PC-3 (cell line): ENCODE measurements at regions not wholly inside any gene's neighbourhood (a gene's known extent, or its start where the extent isn't known, plus 50 kb on each side); places are given as distances from the start of the nearest gene placed in this dataset.

Source experiments
- ATAC-seq: fragments of 200-7000 bp; cut with Tn5 transposase; 2 replicates; pipeline ENCODE4 v1.9.1; 2020; ENCODE audit warnings: mild to moderate bottlenecking, moderate library complexity
- BruUV-seq: library from RNA; stranded (reverse); fragments of 400-500 nt; replicated peaks from 2 replicates; lab custom pipeline; 2021; lab: Mats Ljungman, UMichigan
- CTCF ChIA-PET: fragments of 300-600 bp; sonication (Branson Sonifier 250); formaldehyde crosslinking; loops from one replicate; lab custom pipeline; 2022; ENCODE audit warnings: antibody characterized with exemption; lab: Charles Lee
- POLR2A ChIA-PET: fragments of 300-600 bp; sonication (Branson Sonifier 250); formaldehyde crosslinking; loops from one replicate; lab custom pipeline; 2022; ENCODE audit warnings: antibody characterized with exemption; ENCODE audit not compliant: unreplicated experiment; lab: Charles Lee
- DNase-seq: peaks from one replicate; pipeline ENCODE4 v3.0.0-alpha.2; 2015
- H2AFZ ChIP-seq: fragments of 300-600 bp; sonication (generic); 2 replicates; pipeline ENCODE4 v1.6.0; 2016; ENCODE audit warnings: antibody characterized with exemption, low read length
- H3F3A ChIP-seq: fragments of 300-600 bp; sonication (generic); one replicate; pipeline ENCODE4 v1.6.0; 2017; ENCODE audit warnings: antibody characterized with exemption, low read length, control low read depth, mild to moderate bottlenecking; ENCODE audit not compliant: unreplicated experiment
- H3K27ac ChIP-seq: fragments of 300-600 bp; sonication (generic); 2 replicates; pipeline ENCODE4 v1.5.1; 2016; ENCODE audit warnings: mild to moderate bottlenecking, low read length
- H3K27me3 ChIP-seq: fragments of 300-600 bp; sonication (generic); 2 replicates; pipeline ENCODE4 v1.6.1; 2016; ENCODE audit warnings: low read length, mixed read lengths
- H3K36me3 ChIP-seq: fragments of 300-600 bp; sonication (generic); 2 replicates; pipeline ENCODE4 v1.6.1; 2016; ENCODE audit warnings: low read depth, mixed run types, low read length, mixed read lengths
- H3K4me1 ChIP-seq: fragments of 300-600 bp; sonication (generic); 2 replicates; pipeline ENCODE4 v1.5.1; 2016; ENCODE audit warnings: low read length; ENCODE audit not compliant: insufficient read depth
- H3K4me2 ChIP-seq: fragments of 300-600 bp; sonication (generic); 2 replicates; pipeline ENCODE4 v1.6.0; 2016; ENCODE audit warnings: low read length
- H3K4me3 ChIP-seq: fragments of 300-600 bp; sonication (generic); 2 replicates; pipeline ENCODE4 v1.5.1; 2016; ENCODE audit warnings: mild to moderate bottlenecking, low read length, mixed read lengths
- H3K79me2 ChIP-seq: fragments of 300-600 bp; sonication (generic); 2 replicates; pipeline ENCODE4 v1.6.1; 2017; ENCODE audit warnings: low read length, mixed read lengths
- H3K9ac ChIP-seq: fragments of 300-600 bp; sonication (generic); 2 replicates; pipeline ENCODE4 v1.6.0; 2016; ENCODE audit warnings: mild to moderate bottlenecking, low read length
- H3K9me2 ChIP-seq: fragments of 300-600 bp; sonication (generic); replicated peaks from 2 replicates; pipeline ENCODE4 v1.6.1; 2016; ENCODE audit warnings: mixed run types, low read length, mixed read lengths
- H3K9me3 ChIP-seq: fragments of 300-600 bp; sonication (generic); 2 replicates; pipeline ENCODE4 v1.6.1; 2016; ENCODE audit warnings: low read length, mixed read lengths
- H4K20me1 ChIP-seq: fragments of 300-600 bp; sonication (generic); 2 replicates; pipeline ENCODE4 v1.6.1; 2016; ENCODE audit warnings: low read length, mixed read lengths
- CTCF ChIP-seq: fragments of 300-600 bp; sonication (generic); conservative IDR thresholded peaks from 2 replicates; pipeline ENCODE4 v1.5.1; 2017; ENCODE audit warnings: antibody characterized with exemption, low read depth, mild to moderate bottlenecking, low read length
- EZH2 ChIP-seq: fragments of 300-600 bp; sonication (generic); IDR thresholded peaks from one replicate; pipeline ENCODE4 v1.6.1; 2017; ENCODE audit warnings: antibody characterized with exemption, mild to moderate bottlenecking, low read length; ENCODE audit not compliant: unreplicated experiment
- EZH2phosphoT487 ChIP-seq: fragments of 300-600 bp; sonication (generic); IDR thresholded peaks from 2 replicates; pipeline ENCODE4 v1.6.1; 2018; ENCODE audit warnings: mild to moderate bottlenecking, antibody characterized with exemption, low read length, borderline replicate concordance
- intact Hi-C: fragments of 100-400 bp; cut with micrococcal nuclease; formaldehyde crosslinking; loops from 2 replicates; pipeline ENCODE4 v1.9.0; 2023

GRCh38 chr1:103460511-103460910 is 65.0 kb upstream of the RNPC3 start:
- intact Hi-C loops: no loop called here
- Histone ChIP-seq H4K20me1 (no peaks in the 10 kb centered on the region), H3K4me1 (no peaks in the 10 kb centered on the region), H3K9me3 (no peaks in the 10 kb centered on the region), H3F3A (no peaks in the 10 kb centered on the region), H3K36me3 (no peaks in the 10 kb centered on the region; the same call in 1 of the 2 replicates), H3K4me3 (no peak overlapping the region), H3K79me2 (no peaks in the 10 kb centered on the region), H3K9ac (no peak overlapping the region), H3K9me2 (no peaks in the 10 kb centered on the region), H3K27ac (no peak overlapping the region), H3K4me2 (no peak overlapping the region), H2AFZ (no peak overlapping the region), H3K27me3 (peaks cover 40% of the 10 kb centered on the region)
- ATAC-seq (no peak), DNase-seq (no peak)
- BruUV-seq: no TSS peak
- ChIA-PET POLR2A (no interaction called here), CTCF (interaction anchor here (0.6 to 1.5 kb wide), 2 partner anchors 353 to 354 kb away, joined by 4 to 21 read pairs; no protein-coding TSS in a partner anchor)
- no peak for TF ChIP-seq EZH2phosphoT487
- no peak for TF ChIP-seq EZH2
- no peak for TF ChIP-seq CTCF

GRCh38 chr1:103459346-103459745 is 66.2 kb upstream of the RNPC3 start:
- Histone ChIP-seq H3K4me1 (no peaks in the 10 kb centered on the region), H2AFZ (no peak overlapping the region), H3K9me2 (no peaks in the 10 kb centered on the region), H3K36me3 (no peaks in the 10 kb centered on the region; the same call in 1 of the 2 replicates), H3F3A (no peaks in the 10 kb centered on the region), H3K27me3 (peaks cover 47% of the 10 kb centered on the region), H3K79me2 (no peaks in the 10 kb centered on the region), H3K9ac (no peak overlapping the region), H3K27ac (no peak overlapping the region), H3K9me3 (no peaks in the 10 kb centered on the region), H4K20me1 (no peaks in the 10 kb centered on the region), H3K4me3 (no peak overlapping the region), H3K4me2 (no peak overlapping the region)
- ChIA-PET CTCF (no interaction called here), POLR2A (no interaction called here)
- TF ChIP-seq EZH2 (no peak), EZH2phosphoT487 (no peak), CTCF (no peak)
- DNase-seq (peak; percentile 12), ATAC-seq (no peak)
- no TSS peak for BruUV-seq
- intact Hi-C loops: no loop called here

GRCh38 chr1:103457886-103458455 is 67.5 kb upstream of the RNPC3 start:
- H3K27me3 ChIP-seq: peaks cover 53% of the 10 kb centered on the region
- H3F3A ChIP-seq: no peaks in the 10 kb centered on the region
- TF ChIP-seq CTCF (no peak), EZH2 (no peak), EZH2phosphoT487 (no peak)
- H4K20me1 ChIP-seq: no peaks in the 10 kb centered on the region
- no peak overlapping the region for H3K4me2 ChIP-seq
- intact Hi-C loops: no loop called here
- ATAC-seq: no peak
- H2AFZ ChIP-seq: no peak overlapping the region
- ChIA-PET POLR2A (no interaction called here), CTCF (no interaction called here)
- no peaks in the 10 kb centered on the region; the same call in 1 of the 2 replicates for H3K36me3 ChIP-seq
- no TSS peak for BruUV-seq
- H3K4me3 ChIP-seq: no peak overlapping the region
- no peaks in the 10 kb centered on the region for H3K9me3 ChIP-seq
- H3K4me1 ChIP-seq: no peaks in the 10 kb centered on the region
- no peaks in the 10 kb centered on the region for H3K9me2 ChIP-seq
- DNase-seq: no peak
- no peaks in the 10 kb centered on the region for H3K79me2 ChIP-seq
- no peak overlapping the region for H3K27ac ChIP-seq
- H3K9ac ChIP-seq: no peak overlapping the region
